GM18511 (cell line): ENCODE measurements at regions not wholly inside any gene's neighbourhood (a gene's known extent, or its start where the extent isn't known, plus 50 kb on each side); places are given as distances from the start of the nearest gene placed in this dataset.

Source experiments
- ATAC-seq: cut with Tn5 transposase; IDR thresholded peaks from one replicate; pipeline ENCODE4 v1.9.1; 2021; ENCODE audit warnings: mild to moderate bottlenecking, moderate library complexity; ENCODE audit not compliant: unreplicated experiment

- ATAC-seq = no peak
Observed at GRCh38 chr9:79989079-79989478, 417.3 kb downstream of the TLE4 start.

- ATAC-seq = no peak
Observed at GRCh38 chr9:79988126-79988525, 416.4 kb downstream of the TLE4 start.

- ATAC-seq = no peak
Observed at GRCh38 chr9:79986437-79986836, 414.7 kb downstream of the TLE4 start.

GRCh38 chr9:79985772-79986171 lies 414.0 kb downstream of the TLE4 start:
- ATAC-seq = no peak

- no peak for ATAC-seq
Observed at GRCh38 chr9:79985264-79985663, 413.5 kb downstream of the TLE4 start.

GRCh38 chr9:79984429-79985067 lies 412.8 kb downstream of the TLE4 start:
- no peak for ATAC-seq

- no peak for ATAC-seq
Observed at GRCh38 chr9:79980432-79980831, 408.7 kb downstream of the TLE4 start.

GRCh38 chr9:79977510-79978197 lies 405.9 kb downstream of the TLE4 start:
- ATAC-seq = no peak

- ATAC-seq = no peak
Observed at GRCh38 chr9:79977074-79977435, 405.3 kb downstream of the TLE4 start.

- ATAC-seq = no peak
Observed at GRCh38 chr9:79976257-79977073, 404.7 kb downstream of the TLE4 start.

- no peak for ATAC-seq
Observed at GRCh38 chr9:79975621-79976256, 404.0 kb downstream of the TLE4 start.

- ATAC-seq = no peak
Observed at GRCh38 chr9:79974806-79975422, 403.1 kb downstream of the TLE4 start.

- no peak for ATAC-seq
Observed at GRCh38 chr9:79973627-79974026, 401.9 kb downstream of the TLE4 start.

- ATAC-seq = no peak
Observed at GRCh38 chr9:79970146-79970425, 398.3 kb downstream of the TLE4 start.

GRCh38 chr9:79969393-79970145 lies 397.8 kb downstream of the TLE4 start:
- no peak for ATAC-seq

GRCh38 chr9:79968533-79968932 lies 396.8 kb downstream of the TLE4 start:
- no peak for ATAC-seq

- ATAC-seq = no peak
Observed at GRCh38 chr9:79962836-79963235, 391.1 kb downstream of the TLE4 start.

- no peak for ATAC-seq
Observed at GRCh38 chr9:79962150-79962549, 390.4 kb downstream of the TLE4 start.

GRCh38 chr9:79955300-79955699 lies 383.5 kb downstream of the TLE4 start:
- no peak for ATAC-seq

GRCh38 chr9:79953908-79954307 lies 382.1 kb downstream of the TLE4 start:
- ATAC-seq = no peak

- ATAC-seq = no peak
Observed at GRCh38 chr9:79952401-79952800, 380.6 kb downstream of the TLE4 start.
